ENCODE measurements at regions not wholly inside any gene's neighbourhood (a gene's known extent, or its start where the extent isn't known, plus 50 kb on each side); places are given as distances from the start of the nearest gene placed in this dataset.

- TF ChIP-seq CTCF (IDR thresholded peaks at IDR 0.05 in 2 of 3, conservative IDR thresholded peaks at IDR 0.05 in 1 of 3; ENCODE audit: borderline replicate concordance in 1 of 3, insufficient read depth in 1 of 3, low read depth in 2 of 3, low read length in 2 of 3) (no peak), POLR2AphosphoS5 (IDR thresholded peaks at IDR 0.05; ENCODE audit: low read depth, low read length) (no peak), POLR2A (IDR thresholded peaks at IDR 0.05; ENCODE audit: borderline replicate concordance, extremely low read depth, insufficient read depth, insufficient read length) (no peak), MAX (IDR thresholded peaks at IDR 0.05) (no peak), ATF3 (IDR thresholded peaks at IDR 0.05) (no peak), YY1 (IDR thresholded peaks at IDR 0.05; ENCODE audit: extremely low read depth, insufficient replicate concordance, low read depth, low read length) (no peak), SP1 (IDR thresholded peaks at IDR 0.05; ENCODE audit: low read depth) (no peak), JUND (IDR thresholded peaks at IDR 0.05) (no peak), RAD21 (IDR thresholded peaks at IDR 0.05; ENCODE audit: low read depth) (no peak), SIN3A (IDR thresholded peaks at IDR 0.05; ENCODE audit: low read depth) (no peak), REST (IDR thresholded peaks at IDR 0.05; ENCODE audit: low read depth) (no peak), FOSL1 (IDR thresholded peaks at IDR 0.05; ENCODE audit: low read depth) (no peak)
Measured at GRCh38 chr2:2672249-2672648, 341.2 kb upstream of the MYT1L start.

All from HCT116 (cell line).